ENCODE measurements at regions not wholly inside any gene's neighbourhood (a gene's known extent, or its start where the extent isn't known, plus 50 kb on each side); places are given as distances from the start of the nearest gene placed in this dataset.

DNA sequence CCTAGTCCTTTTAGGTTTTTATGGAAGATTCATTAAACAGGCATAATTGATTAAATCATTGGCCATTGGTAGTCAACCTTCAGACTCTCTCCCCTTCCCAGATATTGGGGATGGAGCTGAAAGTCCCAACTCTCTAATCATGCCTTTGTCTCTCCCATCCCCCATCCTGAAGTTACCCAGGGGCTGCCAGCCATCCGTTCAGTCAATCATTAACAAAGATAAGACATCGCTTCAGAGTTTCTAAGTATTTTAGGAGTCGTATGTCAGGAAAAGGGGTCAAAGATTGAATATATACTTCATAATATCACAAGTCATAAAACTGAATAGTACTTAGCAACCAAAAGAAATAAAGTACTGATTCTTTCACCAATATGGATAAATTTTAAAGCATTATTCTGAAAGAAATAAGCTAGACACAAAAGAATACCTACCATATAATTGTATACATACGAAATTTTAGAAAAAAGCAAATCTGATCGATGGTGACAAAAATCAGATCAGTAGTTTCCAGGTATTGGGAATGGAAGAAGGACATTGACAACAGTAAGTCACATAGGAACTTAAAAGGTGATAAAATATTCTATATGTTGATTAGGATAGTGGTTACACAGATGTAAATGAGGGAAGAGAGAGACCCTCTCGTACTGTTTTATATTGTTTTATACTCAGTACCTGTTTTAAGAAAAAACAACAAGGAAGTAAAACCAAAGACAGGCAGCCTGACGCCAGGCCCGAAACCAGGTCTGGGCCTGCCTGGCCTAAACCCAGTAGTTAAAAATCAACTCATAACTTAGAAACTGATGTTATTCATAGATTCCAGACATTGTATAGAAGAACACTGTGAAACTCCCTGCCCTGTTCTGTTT, 414.4 kb downstream of the DAD1 start:
- H3K4me1 ChIP-seq (ENCODE audit: insufficient read depth, low read length, poor library complexity, severe bottlenecking): peaks cover 32% of the 10 kb centered on the region
- no peaks in the 10 kb centered on the region for H3K79me2 ChIP-seq (ENCODE audit: insufficient read depth, low read length)
- H4K20me1 ChIP-seq (ENCODE audit: insufficient read depth, low read length, poor library complexity, severe bottlenecking): no peaks in the 10 kb centered on the region
- no peak overlapping the region for H3K9ac ChIP-seq (ENCODE audit: low read depth, low read length, poor library complexity, severe bottlenecking)
- no peak overlapping the region for H2AFZ ChIP-seq (ENCODE audit: low read length)
- no peaks in the 10 kb centered on the region for H3F3A ChIP-seq (ENCODE audit: low read depth)
- no peaks in the 10 kb centered on the region for H3K9me3 ChIP-seq (ENCODE audit: insufficient read depth, low read depth, low read length)
- no peaks in the 10 kb centered on the region for H3K9me2 ChIP-seq (replicated peaks; ENCODE audit: low read depth, low read length)
- TF ChIP-seq, protein P1, sequence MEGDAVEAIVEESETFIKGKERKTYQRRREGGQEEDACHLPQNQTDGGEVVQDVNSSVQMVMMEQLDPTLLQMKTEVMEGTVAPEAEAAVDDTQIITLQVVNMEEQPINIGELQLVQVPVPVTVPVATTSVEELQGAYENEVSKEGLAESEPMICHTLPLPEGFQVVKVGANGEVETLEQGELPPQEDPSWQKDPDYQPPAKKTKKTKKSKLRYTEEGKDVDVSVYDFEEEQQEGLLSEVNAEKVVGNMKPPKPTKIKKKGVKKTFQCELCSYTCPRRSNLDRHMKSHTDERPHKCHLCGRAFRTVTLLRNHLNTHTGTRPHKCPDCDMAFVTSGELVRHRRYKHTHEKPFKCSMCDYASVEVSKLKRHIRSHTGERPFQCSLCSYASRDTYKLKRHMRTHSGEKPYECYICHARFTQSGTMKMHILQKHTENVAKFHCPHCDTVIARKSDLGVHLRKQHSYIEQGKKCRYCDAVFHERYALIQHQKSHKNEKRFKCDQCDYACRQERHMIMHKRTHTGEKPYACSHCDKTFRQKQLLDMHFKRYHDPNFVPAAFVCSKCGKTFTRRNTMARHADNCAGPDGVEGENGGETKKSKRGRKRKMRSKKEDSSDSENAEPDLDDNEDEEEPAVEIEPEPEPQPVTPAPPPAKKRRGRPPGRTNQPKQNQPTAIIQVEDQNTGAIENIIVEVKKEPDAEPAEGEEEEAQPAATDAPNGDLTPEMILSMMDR (conservative IDR thresholded peaks at IDR 0.05; ENCODE audit: low read length): no peak
- no peak for TF ChIP-seq EZH2phosphoT487 (IDR thresholded peaks at IDR 0.05; ENCODE audit: borderline replicate concordance)
- H3K36me3 ChIP-seq (ENCODE audit: insufficient read depth, low read length): no peaks in the 10 kb centered on the region
- no peak overlapping the region for H3K4me3 ChIP-seq (ENCODE audit: low read length, poor library complexity, severe bottlenecking)
- H3K27me3 ChIP-seq (ENCODE audit: insufficient read depth, low read length, poor library complexity, severe bottlenecking): no peaks in the 10 kb centered on the region
- H3K4me2 ChIP-seq (ENCODE audit: low read depth, low read length, poor library complexity, severe bottlenecking): no peak overlapping the region

- H3K9ac ChIP-seq (ENCODE audit: low read depth, low read length, poor library complexity, severe bottlenecking): peak overlapping the region; percentile 55
- peaks cover 7% of the 10 kb centered on the region for H3K4me1 ChIP-seq (ENCODE audit: insufficient read depth, low read length, poor library complexity, severe bottlenecking)
- H3K36me3 ChIP-seq (ENCODE audit: insufficient read depth, low read length): no peaks in the 10 kb centered on the region
- H3K4me2 ChIP-seq (ENCODE audit: low read depth, low read length, poor library complexity, severe bottlenecking): peak overlapping the region; percentile 59
- no peaks in the 10 kb centered on the region for H3K27me3 ChIP-seq (ENCODE audit: insufficient read depth, low read length, poor library complexity, severe bottlenecking)
- H3K79me2 ChIP-seq (ENCODE audit: insufficient read depth, low read length): no peaks in the 10 kb centered on the region
- no peaks in the 10 kb centered on the region for H3K9me3 ChIP-seq (ENCODE audit: insufficient read depth, low read depth, low read length)
- no peaks in the 10 kb centered on the region for H3F3A ChIP-seq (ENCODE audit: low read depth)
- H3K4me3 ChIP-seq (ENCODE audit: low read length, poor library complexity, severe bottlenecking): peak overlapping the region; percentile 63
- TF ChIP-seq, protein P1 (conservative IDR thresholded peaks at IDR 0.05; ENCODE audit: low read length): peak; percentile 51
- TF ChIP-seq EZH2phosphoT487 (IDR thresholded peaks at IDR 0.05; ENCODE audit: borderline replicate concordance): no peak
- no peaks in the 10 kb centered on the region for H4K20me1 ChIP-seq (ENCODE audit: insufficient read depth, low read length, poor library complexity, severe bottlenecking)
- no peaks in the 10 kb centered on the region for H3K9me2 ChIP-seq (replicated peaks; ENCODE audit: low read depth, low read length)
- H2AFZ ChIP-seq (ENCODE audit: low read length): peak overlapping the region; percentile 91
These were observed 420.7 kb downstream of the DAD1 start for GRCh38 chr14:22168092-22168955.

- no peaks in the 10 kb centered on the region for H4K20me1 ChIP-seq (ENCODE audit: insufficient read depth, low read length, poor library complexity, severe bottlenecking)
- H3K9ac ChIP-seq (ENCODE audit: low read depth, low read length, poor library complexity, severe bottlenecking): no peak overlapping the region
- no peaks in the 10 kb centered on the region for H3K36me3 ChIP-seq (ENCODE audit: insufficient read depth, low read length)
- H2AFZ ChIP-seq (ENCODE audit: low read length): no peak overlapping the region
- no peak overlapping the region for H3K4me3 ChIP-seq (ENCODE audit: low read length, poor library complexity, severe bottlenecking)
- no peak overlapping the region for H3K4me2 ChIP-seq (ENCODE audit: low read depth, low read length, poor library complexity, severe bottlenecking)
- H3K9me2 ChIP-seq (replicated peaks; ENCODE audit: low read depth, low read length): no peaks in the 10 kb centered on the region
- no peaks in the 10 kb centered on the region for H3F3A ChIP-seq (ENCODE audit: low read depth)
- H3K9me3 ChIP-seq (ENCODE audit: insufficient read depth, low read depth, low read length): no peaks in the 10 kb centered on the region
- no peaks in the 10 kb centered on the region for H3K79me2 ChIP-seq (ENCODE audit: insufficient read depth, low read length)
- no peak for TF ChIP-seq EZH2phosphoT487 (IDR thresholded peaks at IDR 0.05; ENCODE audit: borderline replicate concordance)
- TF ChIP-seq, protein P1 (conservative IDR thresholded peaks at IDR 0.05; ENCODE audit: low read length): no peak
- no peaks in the 10 kb centered on the region for H3K27me3 ChIP-seq (ENCODE audit: insufficient read depth, low read length, poor library complexity, severe bottlenecking)
- H3K4me1 ChIP-seq (ENCODE audit: insufficient read depth, low read length, poor library complexity, severe bottlenecking): peaks cover 15% of the 10 kb centered on the region
These were observed 424.4 kb downstream of the DAD1 start for GRCh38 chr14:22164616-22165015.

Measured in Loucy (cell line).